ENCODE measurements at regions not wholly inside any gene's neighbourhood (a gene's known extent, or its start where the extent isn't known, plus 50 kb on each side); places are given as distances from the start of the nearest gene placed in this dataset.
"Not testable (repeated sequence)": the region's sequence is repeated elsewhere in the genome, so short reads cannot be mapped to it uniquely, and the experiment has no call there.

- not testable (repeated sequence) for DNase-seq (ENCODE audit: low spot score)
Observed at GRCh38 chr20:25798174-25798993, 101.7 kb upstream of the ZNF337 start.

GRCh38 chr20:25797062-25797461, 100.4 kb upstream of the ZNF337 start:
- DNase-seq (ENCODE audit: low spot score), result not testable (repeated sequence)

- DNase-seq (ENCODE audit: low spot score), result not testable (repeated sequence)
Observed at GRCh38 chr20:25777241-25777640, 80.6 kb upstream of the ZNF337 start.

GRCh38 chr20:25774711-25775110, 78.1 kb upstream of the ZNF337 start:
- DNase-seq (ENCODE audit: low spot score), result not testable (repeated sequence)

- not testable (repeated sequence) for DNase-seq (ENCODE audit: low spot score)
Observed at GRCh38 chr20:25774203-25774602, 77.5 kb upstream of the ZNF337 start.

- not testable (repeated sequence) for DNase-seq (ENCODE audit: low spot score)
Observed at GRCh38 chr20:25772437-25772836, 75.8 kb upstream of the ZNF337 start.

GRCh38 chr20:25771818-25772217, 75.2 kb upstream of the ZNF337 start:
- DNase-seq (ENCODE audit: low spot score), result not testable (repeated sequence)

GRCh38 chr20:25761596-25761995, 64.9 kb upstream of the ZNF337 start:
- DNase-seq (ENCODE audit: low spot score), result no peak

- not testable (repeated sequence) for DNase-seq (ENCODE audit: low spot score)
Observed at GRCh38 chr20:25761046-25761445, 64.4 kb upstream of the ZNF337 start.

GRCh38 chr20:25750765-25751696, 54.4 kb upstream of the ZNF337 start:
- DNase-seq (ENCODE audit: low spot score), result peak; percentile 77

GRCh38 chr20:25750220-25750764, 53.6 kb upstream of the ZNF337 start:
- no peak for DNase-seq (ENCODE audit: low spot score)

GRCh38 chr20:25749649-25750048, 53.0 kb upstream of the ZNF337 start:
- DNase-seq (ENCODE audit: low spot score), result no peak
